GM12872 (cell line): ENCODE measurements at regions not wholly inside any gene's neighbourhood (a gene's known extent, or its start where the extent isn't known, plus 50 kb on each side); places are given as distances from the start of the nearest gene placed in this dataset.

Experiments
- CTCF ChIP-seq: IDR thresholded peaks from 3 replicates; pipeline ENCODE4 v1.5.1; 2011; ENCODE audit warnings: low read depth, mild to moderate bottlenecking, low read length, moderate library complexity; ENCODE audit not compliant: insufficient read depth

GRCh38 chr5:89908876-89909275, 500.7 kb downstream of the CETN3 start:
- TF ChIP-seq CTCF: no peak

GRCh38 chr5:89904442-89904841, 505.1 kb downstream of the CETN3 start:
- no peak for TF ChIP-seq CTCF

- no peak for TF ChIP-seq CTCF
Measured at GRCh38 chr5:89901983-89902382, 507.6 kb downstream of the CETN3 start.

GRCh38 chr5:89901346-89901745, 508.2 kb downstream of the CETN3 start:
- TF ChIP-seq CTCF: no peak

GRCh38 chr5:89900346-89900745, 509.2 kb downstream of the CETN3 start:
- TF ChIP-seq CTCF: no peak

GRCh38 chr5:89899559-89899958, 510.0 kb downstream of the CETN3 start:
- TF ChIP-seq CTCF: no peak

- no peak for TF ChIP-seq CTCF
Measured at GRCh38 chr5:89893546-89893945, 516.0 kb downstream of the CETN3 start.

GRCh38 chr5:89885670-89886069, 523.9 kb downstream of the CETN3 start:
- TF ChIP-seq CTCF: no peak
